ENCODE measurements at regions not wholly inside any gene's neighbourhood (a gene's known extent, or its start where the extent isn't known, plus 50 kb on each side); places are given as distances from the start of the nearest gene placed in this dataset. TPM values are rescaled to one million over a fixed set of nuclear protein-coding genes. Genes with fewer than 3 reads are reported as not detected.

DNA sequence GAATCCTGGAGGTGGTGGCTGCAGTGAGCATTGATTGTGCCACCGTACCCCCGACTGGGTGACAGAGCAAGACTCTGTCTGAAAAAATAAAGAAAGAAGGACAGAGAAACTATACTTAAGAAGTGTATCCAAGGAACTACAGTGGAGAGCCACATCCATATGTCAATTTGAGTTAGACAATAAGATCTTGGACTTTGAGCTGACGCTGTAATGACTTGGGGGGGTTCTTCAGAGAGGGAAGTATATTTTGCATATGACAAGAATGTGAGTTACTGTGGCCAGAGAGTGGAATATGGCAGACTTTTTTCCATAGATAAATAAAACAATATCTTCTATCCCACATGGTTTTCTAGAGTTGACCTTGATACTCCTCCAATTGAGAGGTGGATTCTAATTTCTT lies 52.6 kb upstream of the TEX264 start:
- CTCF ChIA-PET: interaction anchor here (1.6 kb wide), 1 partner anchor 117 kb away, joined by 6 read pairs; no protein-coding TSS in a partner anchor
- TF ChIP-seq, protein P1, sequence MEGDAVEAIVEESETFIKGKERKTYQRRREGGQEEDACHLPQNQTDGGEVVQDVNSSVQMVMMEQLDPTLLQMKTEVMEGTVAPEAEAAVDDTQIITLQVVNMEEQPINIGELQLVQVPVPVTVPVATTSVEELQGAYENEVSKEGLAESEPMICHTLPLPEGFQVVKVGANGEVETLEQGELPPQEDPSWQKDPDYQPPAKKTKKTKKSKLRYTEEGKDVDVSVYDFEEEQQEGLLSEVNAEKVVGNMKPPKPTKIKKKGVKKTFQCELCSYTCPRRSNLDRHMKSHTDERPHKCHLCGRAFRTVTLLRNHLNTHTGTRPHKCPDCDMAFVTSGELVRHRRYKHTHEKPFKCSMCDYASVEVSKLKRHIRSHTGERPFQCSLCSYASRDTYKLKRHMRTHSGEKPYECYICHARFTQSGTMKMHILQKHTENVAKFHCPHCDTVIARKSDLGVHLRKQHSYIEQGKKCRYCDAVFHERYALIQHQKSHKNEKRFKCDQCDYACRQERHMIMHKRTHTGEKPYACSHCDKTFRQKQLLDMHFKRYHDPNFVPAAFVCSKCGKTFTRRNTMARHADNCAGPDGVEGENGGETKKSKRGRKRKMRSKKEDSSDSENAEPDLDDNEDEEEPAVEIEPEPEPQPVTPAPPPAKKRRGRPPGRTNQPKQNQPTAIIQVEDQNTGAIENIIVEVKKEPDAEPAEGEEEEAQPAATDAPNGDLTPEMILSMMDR (IDR thresholded peaks at IDR 0.05; ENCODE audit: low read depth, low read length): no peak
- no peak overlapping the region for H3K4me3 ChIP-seq (ENCODE audit: low read depth, low read length)
- no peak overlapping the region for H3K27ac ChIP-seq (ENCODE audit: low read depth, low read length)
- POLR2A ChIA-PET: no interaction called here
- no peaks in the 10 kb centered on the region for H3K27me3 ChIP-seq (ENCODE audit: control insufficient read depth, insufficient read depth, low read length)
- no peaks in the 10 kb centered on the region for H3K9me3 ChIP-seq (ENCODE audit: control insufficient read depth, insufficient read depth, low read length)
- no peak for DNase-seq (ENCODE audit: low read depth, low spot score)

DNA sequence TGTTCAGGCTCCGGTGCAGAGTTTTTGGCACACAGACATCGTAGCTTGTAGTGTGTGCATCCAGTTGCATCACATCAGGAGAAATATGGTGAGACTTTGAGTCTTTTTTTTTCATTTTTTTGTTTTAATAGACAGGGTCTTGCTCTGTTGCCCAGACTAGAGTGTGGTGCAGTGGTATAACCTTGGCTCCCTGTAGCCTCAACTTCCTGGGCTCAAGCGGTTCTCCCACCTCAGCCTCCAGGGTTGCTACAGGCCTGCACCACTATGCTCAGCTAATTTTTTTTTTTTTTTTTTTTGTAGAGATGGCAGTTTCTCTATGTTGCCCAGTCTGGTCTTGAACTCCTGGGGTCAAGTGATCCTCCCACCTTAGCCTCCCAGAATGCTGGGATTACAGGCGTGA lies 51.1 kb upstream of the TEX264 start:
- DNase-seq (ENCODE audit: low read depth, low spot score): no peak
- Histone ChIP-seq H3K4me3 (ENCODE audit: low read depth, low read length) (no peak overlapping the region), H3K27me3 (ENCODE audit: control insufficient read depth, insufficient read depth, low read length) (no peaks in the 10 kb centered on the region), H3K9me3 (ENCODE audit: control insufficient read depth, insufficient read depth, low read length) (no peaks in the 10 kb centered on the region), H3K27ac (ENCODE audit: low read depth, low read length) (no peak overlapping the region)
- ChIA-PET POLR2A (interaction anchor here (0.5 to 0.6 kb wide), 2 partner anchors 38 to 75 kb away, joined by 3 to 4 read pairs; no protein-coding TSS in a partner anchor), CTCF (interaction anchor here (0.8 to 1.0 kb wide), 2 partner anchors 32 to 118 kb away, joined by 3 to 6 read pairs; no protein-coding TSS in a partner anchor)
- TF ChIP-seq, protein P1 (IDR thresholded peaks at IDR 0.05; ENCODE audit: low read depth, low read length): no peak

DNA sequence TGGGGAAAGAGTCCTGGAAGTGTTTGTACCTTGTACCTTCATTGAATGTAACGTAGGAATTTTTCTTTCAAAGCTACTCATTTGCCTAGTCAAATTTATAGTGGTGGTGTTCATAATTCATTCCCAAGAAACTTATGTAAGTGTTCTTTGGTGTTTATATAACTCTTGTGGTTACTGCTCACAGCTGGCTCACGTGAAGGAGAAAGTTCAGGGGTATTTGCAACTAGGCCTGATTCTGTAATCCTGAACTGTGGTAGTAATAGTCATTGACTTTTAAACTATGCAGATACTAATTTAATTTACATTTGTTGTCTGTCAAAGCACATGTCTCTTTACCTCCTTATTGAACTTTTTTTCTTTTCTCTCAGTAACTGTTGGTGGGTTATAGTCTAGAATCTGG lies 50.5 kb upstream of the TEX264 start:
- Histone ChIP-seq H3K27ac (ENCODE audit: low read depth, low read length) (no peak overlapping the region), H3K4me3 (ENCODE audit: low read depth, low read length) (no peak overlapping the region), H3K27me3 (ENCODE audit: control insufficient read depth, insufficient read depth, low read length) (no peaks in the 10 kb centered on the region), H3K9me3 (ENCODE audit: control insufficient read depth, insufficient read depth, low read length) (no peaks in the 10 kb centered on the region)
- DNase-seq (ENCODE audit: low read depth, low spot score): peak; percentile 62
- TF ChIP-seq, protein P1 (IDR thresholded peaks at IDR 0.05; ENCODE audit: low read depth, low read length): no peak
- CTCF ChIA-PET: interaction anchor here (0.8 kb wide), 1 partner anchor 118 kb away, joined by 6 read pairs; no protein-coding TSS in a partner anchor
- POLR2A ChIA-PET: interaction anchor here (0.5 to 0.6 kb wide), 4 partner anchors 27 to 1021 kb away, joined by 3 to 4 read pairs (median 4); no protein-coding TSS in a partner anchor

DNA sequence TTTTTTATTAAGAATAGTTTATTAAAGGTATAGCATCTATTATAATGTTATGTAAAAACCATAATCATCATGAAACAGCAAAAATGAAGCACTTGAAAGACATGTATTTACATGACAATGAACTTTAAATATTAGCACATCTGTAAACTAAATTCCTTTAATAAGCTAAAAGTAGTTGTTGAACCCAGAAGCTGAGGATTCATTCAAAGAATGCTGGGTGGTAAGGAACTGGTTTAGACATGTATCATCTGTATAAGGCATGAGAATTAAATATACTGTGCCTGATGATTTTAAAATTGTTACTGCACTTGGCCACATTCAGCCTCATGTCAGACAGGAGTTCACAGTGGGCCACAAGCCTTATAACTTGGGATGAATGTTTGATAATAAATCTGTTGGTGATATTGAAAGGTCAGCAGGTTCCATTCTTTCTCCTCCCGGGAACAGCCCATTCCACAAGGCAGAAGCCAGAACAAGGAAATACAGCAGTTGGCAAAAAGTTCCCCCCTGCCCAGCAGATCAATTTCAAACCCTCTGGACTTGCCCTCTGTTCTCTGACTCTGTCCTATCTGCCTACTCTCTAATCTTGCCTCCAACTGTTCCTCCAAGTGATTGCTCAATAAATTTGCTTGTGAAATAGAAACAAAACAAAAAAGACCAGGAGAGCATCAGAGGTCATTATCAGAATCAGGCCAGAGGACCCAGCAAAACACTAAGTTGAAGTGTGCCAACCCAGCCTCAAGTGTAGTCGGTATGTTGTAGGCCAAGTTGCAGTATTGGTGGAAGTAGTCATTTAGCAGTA lies 49.8 kb upstream of the TEX264 start:
- Histone ChIP-seq H3K27me3 (ENCODE audit: control insufficient read depth, insufficient read depth, low read length) (no peaks in the 10 kb centered on the region), H3K27ac (ENCODE audit: low read depth, low read length) (peak overlapping the region; percentile 11), H3K9me3 (ENCODE audit: control insufficient read depth, insufficient read depth, low read length) (no peaks in the 10 kb centered on the region), H3K4me3 (ENCODE audit: low read depth, low read length) (no peak overlapping the region)
- ChIA-PET POLR2A (interaction anchor here (0.6 kb wide), 3 partner anchors 28 to 1020 kb away, joined by 3 to 4 read pairs (median 3); no protein-coding TSS in a partner anchor), CTCF (interaction anchor here (0.6 kb wide), 1 partner anchor 38 kb away, joined by 3 read pairs; no protein-coding TSS in a partner anchor)
- TF ChIP-seq, protein P1 (IDR thresholded peaks at IDR 0.05; ENCODE audit: low read depth, low read length): no peak
- DNase-seq (ENCODE audit: low read depth, low spot score): no peak

Small RNA genes lying in the stretch of these regions (small RNA-seq; reads per million reads assigned to genes)
- gene RNU6ATAC29P (ENCODE audit: insufficient read length, low read depth): not detected
